ENCODE measurements at regions not wholly inside any gene's neighbourhood (a gene's known extent, or its start where the extent isn't known, plus 50 kb on each side); places are given as distances from the start of the nearest gene placed in this dataset.

GRCh38 chr1:38365242-38365641 is 318.6 kb upstream of the POU3F1 start:
- no peaks in the 10 kb centered on the region for H3K9me2 ChIP-seq (replicated peaks; ENCODE audit: insufficient read depth, low read length)
- no peaks in the 10 kb centered on the region for H4K20me1 ChIP-seq (ENCODE audit: low read depth, low read length)

GRCh38 chr1:38361566-38361965 is 315.0 kb upstream of the POU3F1 start:
- Histone ChIP-seq H2AFZ (ENCODE audit: low read depth, low read length, severe bottlenecking) (no peak overlapping the region), H3F3A (ENCODE audit: insufficient read depth) (no peaks in the 10 kb centered on the region), H3K4me3 (ENCODE audit: insufficient read depth, low read length, poor library complexity, severe bottlenecking) (no peak overlapping the region), H3K27ac (ENCODE audit: low read depth, low read length) (no peak overlapping the region), H3K9me3 (ENCODE audit: insufficient read depth, low read length) (no peaks in the 10 kb centered on the region), H3K79me2 (ENCODE audit: insufficient read depth, low read length) (no peaks in the 10 kb centered on the region), H3K27me3 (ENCODE audit: low read length) (no peaks in the 10 kb centered on the region), H3K4me2 (ENCODE audit: low read depth, low read length, poor library complexity, severe bottlenecking) (no peak overlapping the region), H3K9ac (ENCODE audit: low read length) (no peak overlapping the region), H4K20me1 (ENCODE audit: low read depth, low read length) (no peaks in the 10 kb centered on the region), H3K36me3 (ENCODE audit: low read length) (no peaks in the 10 kb centered on the region), H3K9me2 (replicated peaks; ENCODE audit: insufficient read depth, low read length) (no peaks in the 10 kb centered on the region)
- TF ChIP-seq EZH2phosphoT487 (conservative IDR thresholded peaks at IDR 0.05; ENCODE audit: low read length) = no peak
- no peak for TF ChIP-seq CTCF (IDR thresholded peaks at IDR 0.05; ENCODE audit: insufficient read depth, low read length, poor library complexity, severe bottlenecking)

More at GRCh38 chr1:38365242-38365641, 318.6 kb upstream of the POU3F1 start:
- no peak overlapping the region for H3K27ac ChIP-seq (ENCODE audit: low read depth, low read length)
- no peak overlapping the region for H3K4me3 ChIP-seq (ENCODE audit: insufficient read depth, low read length, poor library complexity, severe bottlenecking)
- no peak overlapping the region for H3K9ac ChIP-seq (ENCODE audit: low read length)
- H3K4me2 ChIP-seq (ENCODE audit: low read depth, low read length, poor library complexity, severe bottlenecking) = no peak overlapping the region
- no peaks in the 10 kb centered on the region for H3K9me3 ChIP-seq (ENCODE audit: insufficient read depth, low read length)
- no peaks in the 10 kb centered on the region for H3K79me2 ChIP-seq (ENCODE audit: insufficient read depth, low read length)
- H3F3A ChIP-seq (ENCODE audit: insufficient read depth) = no peaks in the 10 kb centered on the region
- no peak overlapping the region for H2AFZ ChIP-seq (ENCODE audit: low read depth, low read length, severe bottlenecking)
- H3K36me3 ChIP-seq (ENCODE audit: low read length) = no peaks in the 10 kb centered on the region
- TF ChIP-seq CTCF (IDR thresholded peaks at IDR 0.05; ENCODE audit: insufficient read depth, low read length, poor library complexity, severe bottlenecking) = no peak
- TF ChIP-seq EZH2phosphoT487 (conservative IDR thresholded peaks at IDR 0.05; ENCODE audit: low read length) = no peak
- no peaks in the 10 kb centered on the region for H3K27me3 ChIP-seq (ENCODE audit: low read length)

GRCh38 chr1:38360807-38361206 is 314.2 kb upstream of the POU3F1 start:
- Histone ChIP-seq H3K9me3 (ENCODE audit: insufficient read depth, low read length) (no peaks in the 10 kb centered on the region), H3K79me2 (ENCODE audit: insufficient read depth, low read length) (no peaks in the 10 kb centered on the region), H3F3A (ENCODE audit: insufficient read depth) (no peaks in the 10 kb centered on the region), H3K9ac (ENCODE audit: low read length) (no peak overlapping the region), H3K27ac (ENCODE audit: low read depth, low read length) (no peak overlapping the region), H3K9me2 (replicated peaks; ENCODE audit: insufficient read depth, low read length) (no peaks in the 10 kb centered on the region), H3K36me3 (ENCODE audit: low read length) (no peaks in the 10 kb centered on the region), H4K20me1 (ENCODE audit: low read depth, low read length) (no peaks in the 10 kb centered on the region), H2AFZ (ENCODE audit: low read depth, low read length, severe bottlenecking) (no peak overlapping the region), H3K27me3 (ENCODE audit: low read length) (no peaks in the 10 kb centered on the region), H3K4me3 (ENCODE audit: insufficient read depth, low read length, poor library complexity, severe bottlenecking) (no peak overlapping the region), H3K4me2 (ENCODE audit: low read depth, low read length, poor library complexity, severe bottlenecking) (no peak overlapping the region)
- TF ChIP-seq EZH2phosphoT487 (conservative IDR thresholded peaks at IDR 0.05; ENCODE audit: low read length) = no peak
- TF ChIP-seq CTCF (IDR thresholded peaks at IDR 0.05; ENCODE audit: insufficient read depth, low read length, poor library complexity, severe bottlenecking) = no peak
